Endothelial cell (in vitro differentiated cells): ENCODE measurements at regions not wholly inside any gene's neighbourhood (a gene's known extent, or its start where the extent isn't known, plus 50 kb on each side); places are given as distances from the start of the nearest gene placed in this dataset.

Source experiments
- DNase-seq: peaks from one replicate; pipeline ENCODE4 v3.0.0; 2021; ENCODE audit warnings: low spot score
- H3K27ac Mint-ChIP-seq: one replicate; pipeline ENCODE4 v1.8.0; 2021; ENCODE audit warnings: mixed read lengths, inconsistent platforms; ENCODE audit not compliant: unreplicated experiment
- H3K27me3 Mint-ChIP-seq: one replicate; pipeline ENCODE4 v1.8.0; 2021; ENCODE audit warnings: mild to moderate bottlenecking, moderate library complexity, mixed read lengths, inconsistent platforms; ENCODE audit not compliant: unreplicated experiment
- H3K36me3 Mint-ChIP-seq: one replicate; pipeline ENCODE4 v1.8.0; 2021; ENCODE audit warnings: mild to moderate bottlenecking, low read depth, mixed read lengths, inconsistent platforms; ENCODE audit not compliant: unreplicated experiment
- H3K4me1 Mint-ChIP-seq: one replicate; pipeline ENCODE4 v1.8.0; 2021; ENCODE audit warnings: mild to moderate bottlenecking, mixed read lengths, inconsistent platforms; ENCODE audit not compliant: unreplicated experiment
- H3K4me3 Mint-ChIP-seq: one replicate; pipeline ENCODE4 v1.8.0; 2021; ENCODE audit warnings: mild to moderate bottlenecking, mixed read lengths, inconsistent platforms; ENCODE audit not compliant: unreplicated experiment
- H3K9me3 Mint-ChIP-seq: one replicate; pipeline ENCODE4 v1.8.0; 2021; ENCODE audit warnings: mixed read lengths, inconsistent platforms; ENCODE audit not compliant: unreplicated experiment
- TF ChIP-seq, protein P1 (sequence below): fragments of 200-600 bp; sonication (generic); IDR thresholded peaks from one replicate; pipeline ENCODE4 v1.5.0; 2021; ENCODE audit warnings: antibody characterized with exemption; ENCODE audit not compliant: unreplicated experiment

DNA sequence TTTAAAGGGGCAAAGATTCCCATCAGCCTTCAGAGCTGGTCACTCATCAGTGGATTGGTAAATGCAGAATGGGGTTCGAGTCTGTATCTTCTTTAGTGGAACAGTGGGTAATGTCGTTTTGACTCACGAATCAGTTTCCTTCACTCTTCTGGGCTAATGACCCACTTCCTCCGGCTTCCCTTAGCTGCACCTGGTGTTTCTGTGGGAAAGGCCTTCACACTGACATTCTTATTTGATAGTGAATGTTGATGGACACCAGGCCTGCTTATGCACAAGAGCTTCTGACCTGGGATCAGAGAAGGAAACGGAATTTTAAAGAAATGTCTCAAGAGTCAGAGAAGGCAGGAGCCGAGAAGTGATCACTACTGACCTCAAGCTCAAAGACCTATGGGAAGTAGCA, 272.0 kb upstream of the SULF2 start:
- H3K27me3 Mint-ChIP-seq: no peaks in the 10 kb centered on the region
- H3K4me1 Mint-ChIP-seq: no peaks in the 10 kb centered on the region
- DNase-seq: no peak

DNA sequence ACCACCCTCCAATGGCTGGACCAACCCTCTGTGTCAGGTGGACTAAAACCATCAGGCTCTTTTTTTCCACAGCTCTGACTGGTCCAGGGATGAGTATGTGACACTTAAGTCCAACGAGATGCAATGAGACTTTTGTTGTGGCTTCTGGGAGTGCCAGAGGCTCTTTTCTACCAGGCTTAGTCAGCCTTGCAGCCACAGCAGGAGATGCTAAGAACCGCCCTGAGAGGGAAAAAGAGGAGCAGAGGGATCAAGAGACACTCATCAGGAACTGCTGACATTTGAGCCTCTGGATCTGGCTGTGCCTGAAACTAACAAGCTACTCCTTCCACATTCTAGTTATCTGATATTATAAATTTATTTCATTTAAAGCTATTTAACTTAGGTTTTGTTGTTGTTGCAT, 270.9 kb upstream of the SULF2 start:
- H3K36me3 Mint-ChIP-seq: no peaks in the 10 kb centered on the region
- H3K27ac Mint-ChIP-seq: no peak overlapping the region
- no peak overlapping the region for H3K4me3 Mint-ChIP-seq

More for the DNA sequence above, 272.0 kb upstream of the SULF2 start:
- H3K9me3 Mint-ChIP-seq: peaks cover 4% of the 10 kb centered on the region
- TF ChIP-seq, protein P1, sequence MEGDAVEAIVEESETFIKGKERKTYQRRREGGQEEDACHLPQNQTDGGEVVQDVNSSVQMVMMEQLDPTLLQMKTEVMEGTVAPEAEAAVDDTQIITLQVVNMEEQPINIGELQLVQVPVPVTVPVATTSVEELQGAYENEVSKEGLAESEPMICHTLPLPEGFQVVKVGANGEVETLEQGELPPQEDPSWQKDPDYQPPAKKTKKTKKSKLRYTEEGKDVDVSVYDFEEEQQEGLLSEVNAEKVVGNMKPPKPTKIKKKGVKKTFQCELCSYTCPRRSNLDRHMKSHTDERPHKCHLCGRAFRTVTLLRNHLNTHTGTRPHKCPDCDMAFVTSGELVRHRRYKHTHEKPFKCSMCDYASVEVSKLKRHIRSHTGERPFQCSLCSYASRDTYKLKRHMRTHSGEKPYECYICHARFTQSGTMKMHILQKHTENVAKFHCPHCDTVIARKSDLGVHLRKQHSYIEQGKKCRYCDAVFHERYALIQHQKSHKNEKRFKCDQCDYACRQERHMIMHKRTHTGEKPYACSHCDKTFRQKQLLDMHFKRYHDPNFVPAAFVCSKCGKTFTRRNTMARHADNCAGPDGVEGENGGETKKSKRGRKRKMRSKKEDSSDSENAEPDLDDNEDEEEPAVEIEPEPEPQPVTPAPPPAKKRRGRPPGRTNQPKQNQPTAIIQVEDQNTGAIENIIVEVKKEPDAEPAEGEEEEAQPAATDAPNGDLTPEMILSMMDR: no peak
- no peak overlapping the region for H3K4me3 Mint-ChIP-seq
- H3K36me3 Mint-ChIP-seq: no peaks in the 10 kb centered on the region
- H3K27ac Mint-ChIP-seq: no peak overlapping the region

DNA sequence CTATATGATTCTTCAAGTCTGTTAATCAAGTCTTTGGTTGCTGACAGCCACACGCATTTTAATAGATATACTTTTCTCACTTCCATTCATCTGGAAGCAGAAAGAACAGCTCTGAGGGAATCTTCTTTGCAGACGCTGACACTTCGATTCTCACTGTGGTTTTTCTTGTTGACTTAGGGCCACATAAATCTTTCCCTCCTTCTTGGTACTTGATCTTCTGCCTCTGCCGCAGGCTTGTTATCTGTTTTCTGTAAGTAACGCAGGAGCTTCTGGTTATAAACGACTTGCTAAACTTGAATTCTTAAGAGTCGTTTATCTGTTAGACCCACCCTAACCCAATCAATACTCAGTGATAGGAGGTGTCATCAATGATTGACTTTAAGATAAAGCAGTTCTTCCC, 268.8 kb upstream of the SULF2 start:
- TF ChIP-seq, protein P1: no peak
- H3K4me3 Mint-ChIP-seq: no peak overlapping the region
- no peaks in the 10 kb centered on the region for H3K36me3 Mint-ChIP-seq
- no peak overlapping the region for H3K27ac Mint-ChIP-seq
- no peaks in the 10 kb centered on the region for H3K27me3 Mint-ChIP-seq
- peaks cover 4% of the 10 kb centered on the region for H3K9me3 Mint-ChIP-seq
- no peaks in the 10 kb centered on the region for H3K4me1 Mint-ChIP-seq
- DNase-seq: no peak

More for the DNA sequence above, 270.9 kb upstream of the SULF2 start:
- TF ChIP-seq, protein P1: no peak
- Mint-ChIP-seq H3K9me3 (peaks cover 4% of the 10 kb centered on the region), H3K4me1 (no peaks in the 10 kb centered on the region), H3K27me3 (no peaks in the 10 kb centered on the region)
- no peak for DNase-seq

DNA sequence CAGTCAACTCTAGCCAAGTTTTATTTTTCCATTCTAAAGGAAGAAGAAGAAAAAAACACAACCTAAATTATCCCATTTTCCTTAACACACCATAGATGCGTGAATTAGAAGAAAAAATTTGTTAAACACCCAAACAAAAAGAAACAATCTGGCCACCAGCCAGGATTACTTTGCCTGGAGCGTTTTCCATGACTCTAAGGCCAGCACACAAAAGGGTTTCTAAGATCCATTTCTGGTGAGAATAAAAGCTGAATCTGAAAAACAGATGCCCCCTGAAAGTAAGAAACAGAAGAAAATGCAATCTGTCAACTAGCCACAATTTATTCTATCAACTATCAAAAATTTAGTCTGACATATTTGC, 267.2 kb upstream of the SULF2 start:
- DNase-seq: no peak
- Mint-ChIP-seq H3K36me3 (no peaks in the 10 kb centered on the region), H3K9me3 (peaks cover 3% of the 10 kb centered on the region), H3K4me3 (no peak overlapping the region), H3K27ac (no peak overlapping the region), H3K27me3 (no peaks in the 10 kb centered on the region), H3K4me1 (no peaks in the 10 kb centered on the region)
- TF ChIP-seq, protein P1: no peak

DNA sequence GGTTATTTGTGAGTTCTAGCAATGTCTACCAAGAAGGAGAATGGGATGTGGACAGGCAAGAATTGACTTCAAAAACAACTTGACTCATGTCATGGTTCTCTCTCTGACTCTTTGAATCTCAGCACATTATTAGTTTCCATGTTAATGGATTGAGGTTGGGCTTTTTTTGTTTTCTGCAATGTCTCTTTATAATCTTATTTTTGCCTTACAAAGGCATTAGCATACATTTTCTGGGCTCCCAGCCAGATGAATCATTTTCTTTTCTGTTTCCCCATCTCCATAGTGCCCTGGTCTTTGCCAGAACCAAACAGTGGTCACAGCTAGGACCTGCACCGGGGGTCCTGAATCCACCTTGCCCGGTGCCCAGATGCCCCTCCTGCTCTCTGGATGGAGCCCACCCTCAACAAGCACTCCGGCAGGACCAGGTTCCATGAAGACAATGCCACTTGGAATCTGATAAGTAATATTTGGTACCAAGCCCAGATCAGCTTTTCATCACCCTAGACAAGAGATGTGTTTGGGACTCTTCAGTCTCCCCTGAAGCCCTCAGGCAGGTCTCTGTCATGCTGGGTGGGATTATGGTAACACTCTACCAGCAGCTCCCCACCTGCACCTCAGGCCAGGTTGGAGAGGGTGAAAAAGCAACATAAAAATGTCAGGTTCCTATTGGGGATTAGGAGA, 266.7 kb upstream of the SULF2 start:
- Mint-ChIP-seq H3K27ac (no peak overlapping the region), H3K9me3 (no peaks in the 10 kb centered on the region)

More for the DNA sequence above, 266.7 kb upstream of the SULF2 start:
- H3K36me3 Mint-ChIP-seq: no peaks in the 10 kb centered on the region
- H3K4me3 Mint-ChIP-seq: no peak overlapping the region
- H3K27me3 Mint-ChIP-seq: no peaks in the 10 kb centered on the region
- H3K4me1 Mint-ChIP-seq: no peaks in the 10 kb centered on the region
- DNase-seq: no peak
- TF ChIP-seq, protein P1: no peak
